ACC112 (cell line): ENCODE measurements at regions not wholly inside any gene's neighbourhood (a gene's known extent, or its start where the extent isn't known, plus 50 kb on each side); places are given as distances from the start of the nearest gene placed in this dataset.

Experiments
- H2AFZ ChIP-seq: fragments of 200-600 bp; sonication (generic); one replicate; pipeline ENCODE4 v1.6.0; 2017; ENCODE audit warnings: antibody characterized with exemption, low read length; ENCODE audit not compliant: unreplicated experiment
- H3K27ac ChIP-seq: fragments of 200-600 bp; sonication (generic); 2 replicates; pipeline ENCODE4 v1.5.1; 2014; ENCODE audit warnings: low read depth, mild to moderate bottlenecking, antibody characterized with exemption, low read length, moderate library complexity
- H3K27me3 ChIP-seq: fragments of 200-600 bp; sonication (generic); 2 replicates; pipeline ENCODE4 v1.6.1; 2014; ENCODE audit warnings: mild to moderate bottlenecking, antibody characterized with exemption, low read length, moderate library complexity, mixed read lengths; ENCODE audit not compliant: insufficient read depth
- H3K36me3 ChIP-seq: fragments of 200-600 bp; sonication (generic); 2 replicates; pipeline ENCODE4 v1.6.1; 2016; ENCODE audit warnings: mild to moderate bottlenecking, antibody characterized with exemption, low read length, moderate library complexity, mixed read lengths; ENCODE audit not compliant: insufficient read depth
- H3K4me1 ChIP-seq: fragments of 200-600 bp; sonication (generic); one replicate; pipeline ENCODE4 v1.6.1; 2016; ENCODE audit warnings: low read length, mixed read lengths; ENCODE audit not compliant: insufficient read depth, unreplicated experiment, control insufficient read depth
- H3K4me3 ChIP-seq: fragments of 200-600 bp; sonication (generic); 2 replicates; pipeline ENCODE4 v1.5.1; 2014; ENCODE audit warnings: mild to moderate bottlenecking, low read depth, low read length
- H3K79me2 ChIP-seq: fragments of 200-600 bp; sonication (generic); one replicate; pipeline ENCODE4 v1.6.0; 2016; ENCODE audit warnings: low read length; ENCODE audit not compliant: control insufficient read depth, unreplicated experiment, insufficient read depth

DNA sequence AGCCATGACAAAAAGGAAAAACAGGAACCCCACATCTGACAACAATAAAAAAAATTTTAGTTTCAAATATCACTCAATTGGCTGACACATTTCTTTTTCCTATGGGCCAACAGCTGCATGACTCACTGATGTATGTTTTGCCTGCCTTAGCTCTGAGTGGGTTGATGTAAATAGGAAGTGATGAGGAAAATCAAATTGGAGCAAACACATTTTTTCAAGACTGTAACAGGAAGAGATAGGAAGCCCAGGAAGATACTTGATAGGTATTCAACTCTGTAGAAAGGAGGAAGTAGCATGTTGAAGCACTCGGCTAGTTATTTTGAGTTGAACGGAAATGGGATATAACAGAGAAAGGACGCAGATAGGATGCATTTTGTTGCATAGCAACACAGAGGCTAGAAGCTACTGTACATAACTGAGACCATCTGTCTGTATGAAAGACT lies 168.0 kb upstream of the NR5A2 start:
- no peaks in the 10 kb centered on the region for H3K79me2 ChIP-seq
- H3K4me3 ChIP-seq = no peak overlapping the region; the same call in 1 of the 2 replicates
- H3K27ac ChIP-seq = peak overlapping the region; percentile 79
- peaks cover 68% of the 10 kb centered on the region for H3K4me1 ChIP-seq
- H3K36me3 ChIP-seq = no peaks in the 10 kb centered on the region
- no peaks in the 10 kb centered on the region for H3K27me3 ChIP-seq
- H2AFZ ChIP-seq = peak overlapping the region; percentile 39

DNA sequence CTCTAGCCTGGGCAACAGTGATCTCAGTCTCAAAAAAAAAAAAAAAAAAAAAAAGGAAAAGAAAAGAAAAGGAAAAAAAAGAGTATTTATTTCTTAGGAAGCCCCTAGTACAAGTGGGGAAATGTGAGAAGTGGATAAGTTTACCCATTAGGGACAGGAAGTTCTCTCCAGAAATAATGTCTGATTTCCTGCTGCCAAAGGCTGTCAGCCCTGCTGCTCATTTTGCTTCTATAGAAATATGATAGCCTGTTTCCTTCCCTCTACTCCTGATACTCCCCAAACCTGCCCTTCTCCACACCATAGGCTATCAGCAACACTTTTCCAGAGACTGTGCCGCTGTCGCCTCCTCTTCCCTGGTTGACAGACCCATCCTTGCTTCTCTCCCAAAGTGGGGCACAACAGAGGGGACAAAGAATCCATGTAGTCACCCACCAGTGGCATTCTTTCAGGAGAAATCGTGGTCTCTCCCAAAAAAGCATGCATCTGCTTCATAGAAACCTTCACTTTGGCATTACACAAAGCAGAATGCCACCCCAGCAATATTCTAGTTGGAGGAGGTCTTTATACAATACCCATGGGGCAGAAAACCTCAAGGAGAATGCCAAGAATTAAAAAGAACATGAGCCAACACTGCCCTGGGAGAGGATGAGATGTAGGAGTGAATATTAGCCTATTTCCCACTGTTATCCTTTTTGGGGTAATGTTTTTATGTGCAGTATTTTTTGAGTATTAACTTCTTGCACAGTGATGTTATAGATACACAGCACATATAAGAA lies 166.3 kb upstream of the NR5A2 start:
- H3K4me1 ChIP-seq = peaks cover 53% of the 10 kb centered on the region
- H2AFZ ChIP-seq = no peak overlapping the region
- peak overlapping the region; percentile 29; the same call in 1 of the 2 replicates for H3K27ac ChIP-seq
- H3K27me3 ChIP-seq = no peaks in the 10 kb centered on the region
- H3K36me3 ChIP-seq = no peaks in the 10 kb centered on the region
- no peaks in the 10 kb centered on the region for H3K79me2 ChIP-seq
- H3K4me3 ChIP-seq = no peak overlapping the region

DNA sequence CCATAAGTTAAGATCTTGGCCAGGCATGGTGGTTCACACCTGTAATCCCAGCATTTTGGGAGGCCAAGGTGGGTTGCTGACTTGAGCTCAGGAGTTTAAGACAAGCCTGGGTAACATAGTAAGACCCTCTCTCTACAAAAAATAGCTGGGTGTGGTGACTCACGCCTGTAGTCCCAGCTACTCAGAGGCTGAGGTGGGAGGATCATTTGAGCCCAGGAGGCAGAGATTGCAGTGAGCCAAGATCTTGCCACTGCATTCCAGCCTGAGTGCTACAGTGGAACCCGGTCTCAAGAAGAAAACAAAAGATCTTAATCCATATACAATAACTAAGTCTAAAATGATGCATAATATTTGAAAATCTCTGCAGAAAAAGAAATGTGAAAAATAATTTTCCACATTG lies 165.5 kb upstream of the NR5A2 start:
- Histone ChIP-seq H3K79me2 (no peaks in the 10 kb centered on the region), H2AFZ (no peak overlapping the region), H3K4me3 (no peak overlapping the region), H3K36me3 (no peaks in the 10 kb centered on the region), H3K27me3 (no peaks in the 10 kb centered on the region), H3K4me1 (peaks cover 53% of the 10 kb centered on the region), H3K27ac (no peak overlapping the region)

DNA sequence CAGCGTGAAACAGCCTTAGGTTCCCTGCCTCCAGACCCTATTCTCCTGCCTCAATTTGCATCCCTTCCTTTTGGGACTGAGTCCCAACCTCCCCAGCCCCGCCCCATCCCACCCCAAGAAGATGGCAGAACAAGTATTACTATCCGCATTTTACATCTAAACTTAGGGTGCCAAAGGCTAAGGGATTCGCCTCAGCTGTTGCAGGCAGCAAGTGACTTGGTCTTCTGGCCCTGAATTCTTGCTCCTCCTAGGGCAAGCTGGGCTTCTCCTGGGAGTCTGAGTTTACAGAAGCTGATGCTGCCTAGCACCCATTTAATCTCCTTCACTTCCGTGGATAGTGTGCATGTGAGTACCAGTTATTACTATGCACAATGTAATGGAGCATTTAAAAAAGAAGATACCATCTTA lies 161.3 kb upstream of the NR5A2 start:
- no peak overlapping the region for H2AFZ ChIP-seq

DNA sequence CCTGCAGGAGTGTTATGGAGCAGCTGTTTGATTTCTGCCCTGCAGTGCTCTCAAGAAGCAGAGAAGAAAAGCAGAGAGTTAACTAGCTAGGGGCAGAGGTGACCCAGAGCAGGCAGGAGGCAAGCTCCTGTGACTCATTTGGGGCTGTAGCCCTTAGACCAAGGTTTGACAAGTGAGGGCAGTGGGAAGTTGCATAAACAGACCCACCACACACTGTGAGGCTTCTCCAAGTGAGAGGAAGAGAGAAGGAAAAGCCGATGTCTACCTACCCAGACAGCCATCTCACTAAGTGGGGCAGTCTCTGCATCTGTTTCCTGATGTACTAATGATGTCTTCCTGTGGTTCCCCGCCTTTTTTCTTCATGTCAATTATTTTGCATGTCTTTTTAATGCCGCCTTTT lies 159.9 kb upstream of the NR5A2 start:
- Histone ChIP-seq H3K4me1 (peaks cover 18% of the 10 kb centered on the region), H3K4me3 (no peak overlapping the region), H3K79me2 (no peaks in the 10 kb centered on the region), H3K27me3 (no peaks in the 10 kb centered on the region), H3K36me3 (no peaks in the 10 kb centered on the region), H2AFZ (peak overlapping the region; percentile 83), H3K27ac (no peak overlapping the region)

More for the DNA sequence above, 161.3 kb upstream of the NR5A2 start:
- Histone ChIP-seq H3K79me2 (no peaks in the 10 kb centered on the region), H3K27me3 (no peaks in the 10 kb centered on the region), H3K4me3 (no peak overlapping the region), H3K27ac (no peak overlapping the region), H3K4me1 (peaks cover 30% of the 10 kb centered on the region), H3K36me3 (no peaks in the 10 kb centered on the region)

DNA sequence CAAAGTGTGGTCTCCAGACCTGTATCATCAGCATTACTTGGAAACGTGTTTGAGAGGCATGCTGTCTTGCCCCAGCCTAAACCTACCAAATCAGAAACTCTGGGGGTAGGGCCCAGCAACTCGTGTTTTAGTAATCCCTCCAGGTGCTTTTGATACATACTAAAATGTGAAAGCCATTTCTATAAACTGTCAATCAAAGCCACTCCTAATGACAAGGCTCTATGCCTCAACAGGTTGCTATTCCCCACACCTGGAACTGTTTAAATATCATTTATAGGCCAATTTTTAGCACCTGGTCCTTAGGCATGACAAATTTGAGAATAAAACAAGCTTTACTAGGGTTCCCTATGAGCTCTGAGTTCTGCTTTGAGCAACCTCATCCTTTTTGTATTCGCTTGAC lies 158.7 kb upstream of the NR5A2 start:
- Histone ChIP-seq H3K36me3 (no peaks in the 10 kb centered on the region), H3K27ac (no peak overlapping the region), H3K27me3 (no peaks in the 10 kb centered on the region), H3K4me1 (peaks cover 18% of the 10 kb centered on the region), H3K79me2 (no peaks in the 10 kb centered on the region), H2AFZ (no peak overlapping the region), H3K4me3 (no peak overlapping the region)

DNA sequence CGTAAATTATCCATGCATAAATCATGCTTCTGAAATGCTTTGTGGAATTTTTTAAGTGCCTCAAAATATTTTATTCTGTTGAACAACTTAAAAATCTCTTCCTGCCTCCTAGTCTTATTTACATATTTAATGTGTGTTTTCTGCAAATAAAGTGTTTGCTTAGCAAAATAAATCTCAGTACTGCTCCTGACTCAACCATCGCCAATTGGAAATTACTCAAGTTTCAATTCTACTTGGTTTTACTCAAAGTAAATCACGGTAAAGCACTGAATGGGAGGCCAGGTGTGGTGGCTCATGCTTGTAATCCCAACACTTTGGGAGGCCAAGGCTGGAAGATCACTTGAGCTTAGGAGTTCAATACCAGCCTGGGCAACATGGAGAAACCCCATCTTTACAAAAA lies 152.2 kb upstream of the NR5A2 start:
- Histone ChIP-seq H3K4me1 (no peaks in the 10 kb centered on the region), H3K4me3 (no peak overlapping the region), H3K27me3 (no peaks in the 10 kb centered on the region), H3K36me3 (no peaks in the 10 kb centered on the region), H3K27ac (no peak overlapping the region), H3K79me2 (no peaks in the 10 kb centered on the region), H2AFZ (no peak overlapping the region)

DNA sequence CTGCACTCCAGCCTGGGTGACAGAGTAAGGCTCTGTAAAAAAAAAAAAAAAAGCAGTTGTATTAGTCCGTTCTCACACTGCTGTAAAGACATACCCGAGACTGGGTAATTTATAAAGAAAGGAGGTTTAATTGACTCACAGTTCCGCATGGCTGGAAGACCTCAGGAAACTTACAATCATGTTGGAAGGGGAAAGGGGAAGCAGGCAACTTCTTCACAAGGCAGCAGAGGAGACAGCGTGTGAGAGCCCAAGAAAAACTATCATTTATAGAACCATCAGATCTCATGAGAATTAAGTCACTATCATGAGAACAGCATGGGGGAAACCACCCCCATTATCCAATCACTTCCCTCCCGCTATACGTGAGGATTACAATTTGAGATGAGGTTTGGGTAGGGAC lies 151.7 kb upstream of the NR5A2 start:
- H2AFZ ChIP-seq = no peak overlapping the region
- H3K4me1 ChIP-seq = no peaks in the 10 kb centered on the region
- no peak overlapping the region for H3K4me3 ChIP-seq
- no peaks in the 10 kb centered on the region for H3K36me3 ChIP-seq
- no peaks in the 10 kb centered on the region for H3K27me3 ChIP-seq
- H3K27ac ChIP-seq = no peak overlapping the region
- H3K79me2 ChIP-seq = no peaks in the 10 kb centered on the region

DNA sequence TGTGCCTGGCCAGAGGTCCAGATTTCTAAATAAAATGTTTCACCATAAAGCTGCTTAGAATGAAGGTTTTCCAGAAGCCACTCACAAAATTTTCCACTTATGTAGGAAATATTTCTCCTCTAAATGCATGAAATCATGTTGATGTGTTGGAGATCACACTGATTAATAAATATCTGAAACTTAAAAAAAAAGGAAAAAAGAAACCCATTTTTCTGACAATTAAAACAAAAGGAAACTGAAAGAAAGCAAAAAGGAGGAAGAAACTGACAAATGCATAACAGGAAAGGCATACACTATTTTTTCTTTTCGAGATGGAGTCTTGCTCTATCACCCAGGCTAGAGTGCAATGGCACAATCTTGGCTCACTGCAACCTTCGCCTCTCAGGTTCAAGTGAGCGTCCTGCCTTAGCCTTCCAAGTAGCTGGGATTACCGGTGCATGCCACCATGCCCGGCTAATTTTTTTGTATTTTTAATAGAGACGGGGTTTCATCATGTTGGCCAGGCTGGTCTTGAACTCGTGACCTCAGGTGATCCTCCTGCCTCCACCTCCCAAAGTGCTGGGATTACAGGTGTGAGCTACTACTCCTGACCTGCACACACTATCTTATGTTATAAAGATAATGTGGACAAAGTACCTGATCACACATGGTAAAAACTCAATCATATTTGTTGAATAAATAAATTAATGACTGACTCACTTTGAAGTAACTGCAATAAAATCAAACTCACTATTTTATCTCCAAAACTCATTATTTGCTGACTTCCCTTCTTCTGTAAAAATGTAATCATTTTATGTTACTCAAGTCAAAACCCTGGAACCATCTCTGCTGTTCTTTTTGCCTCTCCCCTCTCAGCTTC lies 149.8 kb upstream of the NR5A2 start:
- H3K36me3 ChIP-seq = no peaks in the 10 kb centered on the region
- H3K27me3 ChIP-seq = no peaks in the 10 kb centered on the region
- H3K27ac ChIP-seq = no peak overlapping the region
- no peaks in the 10 kb centered on the region for H3K79me2 ChIP-seq
- no peaks in the 10 kb centered on the region for H3K4me1 ChIP-seq
- no peak overlapping the region for H2AFZ ChIP-seq
- no peak overlapping the region for H3K4me3 ChIP-seq

DNA sequence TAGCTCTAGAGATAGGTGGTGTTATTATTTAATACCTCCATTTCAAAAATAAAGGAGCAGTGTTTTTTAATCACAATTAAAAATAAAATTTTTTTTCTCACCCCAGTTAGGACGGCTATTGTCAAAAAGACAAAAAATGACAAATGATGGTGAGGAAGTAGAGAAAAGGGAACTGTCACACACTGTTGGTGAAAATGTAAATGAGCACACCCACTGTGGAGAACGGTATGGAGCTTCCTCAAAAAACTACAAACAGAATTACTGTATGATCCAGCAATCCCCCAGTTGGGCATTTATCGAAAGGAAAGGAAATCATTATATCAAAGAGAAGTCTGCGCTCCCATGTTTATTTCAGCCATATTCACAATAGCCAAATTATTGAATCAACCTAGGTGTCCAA lies 148.7 kb upstream of the NR5A2 start:
- H3K4me1 ChIP-seq = no peaks in the 10 kb centered on the region
- H3K27ac ChIP-seq = no peak overlapping the region
- no peaks in the 10 kb centered on the region for H3K79me2 ChIP-seq
- H3K27me3 ChIP-seq = no peaks in the 10 kb centered on the region
- no peak overlapping the region for H2AFZ ChIP-seq
- no peak overlapping the region for H3K4me3 ChIP-seq
- H3K36me3 ChIP-seq = no peaks in the 10 kb centered on the region

DNA sequence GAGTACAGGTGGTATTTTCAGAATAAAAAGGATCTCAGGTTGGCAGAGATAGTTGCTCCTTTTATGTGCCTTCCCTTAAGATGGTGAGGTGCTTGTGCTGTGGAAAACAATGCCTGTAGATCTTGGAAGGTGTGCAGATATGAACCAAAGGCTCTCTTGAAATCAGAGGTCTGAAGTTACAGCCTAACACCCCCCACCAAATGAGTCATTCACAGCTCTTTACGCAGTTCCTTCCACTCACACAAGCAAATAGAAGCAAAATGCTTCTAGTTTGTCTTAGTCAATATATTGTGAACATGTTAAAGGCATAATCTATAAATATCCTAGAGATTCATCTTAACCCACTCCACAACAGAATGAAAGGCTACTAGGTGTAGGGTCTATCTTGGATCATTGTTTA lies 128.9 kb upstream of the NR5A2 start:
- no peaks in the 10 kb centered on the region for H3K27me3 ChIP-seq
- H3K4me3 ChIP-seq = no peak overlapping the region
- H2AFZ ChIP-seq = no peak overlapping the region
- H3K4me1 ChIP-seq = no peaks in the 10 kb centered on the region
- no peaks in the 10 kb centered on the region for H3K36me3 ChIP-seq
- no peak overlapping the region for H3K27ac ChIP-seq
- no peaks in the 10 kb centered on the region for H3K79me2 ChIP-seq
